ENCODE measurements at regions not wholly inside any gene's neighbourhood (a gene's known extent, or its start where the extent isn't known, plus 50 kb on each side); places are given as distances from the start of the nearest gene placed in this dataset.
"Not testable (repeated sequence)": the region's sequence is repeated elsewhere in the genome, so short reads cannot be mapped to it uniquely, and the experiment has no call there.

- not testable (repeated sequence) for TF ChIP-seq CTCF, POLR2A (IDR thresholded peaks at IDR 0.05)
These were observed 137.0 kb upstream of the PALMD start for GRCh38 chr1:99508733-99509445.
